GM23338 (cell line): ENCODE measurements at regions not wholly inside any gene's neighbourhood (a gene's known extent, or its start where the extent isn't known, plus 50 kb on each side); places are given as distances from the start of the nearest gene placed in this dataset.

Experiments used
- ATAC-seq: fragments of 200-7000 bp; cut with Tn5 transposase; 3 replicates; pipeline ENCODE4 v1.9.1; 2020
- DNase-seq: peaks from one replicate; pipeline ENCODE4 v3.0.0-alpha.2; 2015; ENCODE audit warnings: low spot score
- H2AFZ ChIP-seq: fragments of 200-600 bp; sonication (generic); 2 replicates; pipeline ENCODE4 v1.8.0; 2016; ENCODE audit warnings: antibody characterized with exemption, mild to moderate bottlenecking, moderate library complexity
- H3F3A ChIP-seq: fragments of 200-600 bp; sonication (generic); replicated peaks from 2 replicates; pipeline ENCODE4 v1.8.0; 2017; ENCODE audit warnings: antibody characterized with exemption, mixed run types, low read depth
- H3K27ac ChIP-seq: fragments of 200-600 bp; sonication (generic); 2 replicates; pipeline ENCODE4 v1.6.1; 2016; ENCODE audit warnings: low read depth
- H3K27me3 ChIP-seq: fragments of 200-600 bp; sonication (generic); 2 replicates; pipeline ENCODE4 v1.8.0; 2016; ENCODE audit warnings: mild to moderate bottlenecking, mixed run types, moderate library complexity; ENCODE audit not compliant: insufficient read depth
- H3K36me3 ChIP-seq: fragments of 200-600 bp; sonication (generic); 2 replicates; pipeline ENCODE4 v1.8.0; 2016; ENCODE audit warnings: mild to moderate bottlenecking; ENCODE audit not compliant: insufficient read depth
- H3K4me1 ChIP-seq: fragments of 200-600 bp; sonication (generic); 2 replicates; pipeline ENCODE4 v1.8.0; 2016; ENCODE audit warnings: mild to moderate bottlenecking, moderate library complexity; ENCODE audit not compliant: insufficient read depth
- H3K4me2 ChIP-seq: fragments of 200-600 bp; sonication (generic); 2 replicates; pipeline ENCODE4 v1.7.1; 2017; ENCODE audit warnings: mixed run types
- H3K4me3 ChIP-seq: fragments of 200-600 bp; sonication (generic); 2 replicates; pipeline ENCODE4 v1.6.1; 2016; ENCODE audit warnings: mixed run types
- H3K79me2 ChIP-seq: fragments of 200-600 bp; sonication (generic); replicated peaks from 2 replicates; pipeline ENCODE4 v1.8.0; 2017; ENCODE audit warnings: mild to moderate bottlenecking; ENCODE audit not compliant: insufficient read depth
- H3K9me2 ChIP-seq: fragments of 200-600 bp; sonication (generic); 2 replicates; pipeline ENCODE4 v1.8.0; 2017; ENCODE audit not compliant: insufficient read depth
- H4K20me1 ChIP-seq: fragments of 200-600 bp; sonication (generic); replicated peaks from 2 replicates; pipeline ENCODE4 v1.8.0; 2017; ENCODE audit warnings: mild to moderate bottlenecking; ENCODE audit not compliant: insufficient read depth
- H3K27ac Mint-ChIP-seq: 2 replicates; pipeline ENCODE4 v1.8.0; 2020; ENCODE audit warnings: inconsistent platforms, mild to moderate bottlenecking, moderate library complexity, mixed read lengths
- H3K27me3 Mint-ChIP-seq: 3 replicates; pipeline ENCODE4 v1.8.0; 2022; ENCODE audit warnings: low read depth, mild to moderate bottlenecking, moderate library complexity, mixed read lengths, inconsistent platforms; ENCODE audit not compliant: insufficient read depth, poor library complexity
- H3K36me3 Mint-ChIP-seq: 3 replicates; pipeline ENCODE4 v1.8.0; 2021; ENCODE audit warnings: low read depth, mild to moderate bottlenecking, inconsistent platforms, moderate library complexity, mixed read lengths
- H3K4me1 Mint-ChIP-seq: 3 replicates; pipeline ENCODE4 v1.8.0; 2020; ENCODE audit warnings: mild to moderate bottlenecking, inconsistent platforms, mixed read lengths
- H3K4me3 Mint-ChIP-seq: 3 replicates; pipeline ENCODE4 v1.8.0; 2021; ENCODE audit warnings: moderate library complexity, mild to moderate bottlenecking, inconsistent platforms, mixed read lengths
- H3K9me3 Mint-ChIP-seq: 3 replicates; pipeline ENCODE4 v1.8.0; 2020; ENCODE audit warnings: moderate library complexity, mild to moderate bottlenecking, inconsistent platforms, mixed read lengths
- CREB1 ChIP-seq: fragments of 250-450 bp; sonication (Bioruptor Pico); IDR thresholded peaks from 2 replicates; pipeline ENCODE4 v1.5.0; 2020; ENCODE audit warnings: low read depth, mild to moderate bottlenecking, moderate library complexity
- CTCF ChIP-seq, 2 experiments: fragments of 200-600 bp in 1 of 2; sonication (generic) in 1 of 2; conservative IDR thresholded peaks; 2 replicates each; pipeline versions ENCODE4 v1.5.1 to v1.6.1; 2016 to 2017; ENCODE audit warnings: antibody characterized with exemption in 2 of 2, low read depth in 2 of 2, mild to moderate bottlenecking in 2 of 2, moderate library complexity in 1 of 2
- ETS1 ChIP-seq: IDR thresholded peaks from 2 replicates; pipeline ENCODE4 v1.6.1; 2016; ENCODE audit warnings: antibody characterized with exemption
- EZH2 ChIP-seq: fragments of 200-600 bp; sonication (generic); IDR thresholded peaks from one replicate; pipeline ENCODE4 v1.8.0; 2017; ENCODE audit warnings: antibody characterized with exemption, mild to moderate bottlenecking, low read depth; ENCODE audit not compliant: unreplicated experiment
- EZH2phosphoT487 ChIP-seq: fragments of 200-600 bp; sonication (generic); IDR thresholded peaks from one replicate; pipeline ENCODE4 v1.8.1; 2018; ENCODE audit warnings: antibody characterized with exemption; ENCODE audit not compliant: unreplicated experiment
- JUNB ChIP-seq: IDR thresholded peaks from one replicate; pipeline ENCODE4 v1.6.1; 2016; ENCODE audit warnings: antibody characterized with exemption; ENCODE audit not compliant: unreplicated experiment
- NANOG ChIP-seq: IDR thresholded peaks from 2 replicates; pipeline ENCODE4 v1.6.1; 2016; ENCODE audit warnings: antibody characterized with exemption, borderline replicate concordance
- POLR2AphosphoS5 ChIP-seq: IDR thresholded peaks from 2 replicates; pipeline ENCODE4 v1.6.1; 2016; ENCODE audit warnings: antibody characterized with exemption, low read depth
- REST ChIP-seq: IDR thresholded peaks from one replicate; pipeline ENCODE4 v1.6.1; 2018; ENCODE audit warnings: antibody characterized with exemption; ENCODE audit not compliant: unreplicated experiment
- STAT1 ChIP-seq: IDR thresholded peaks from one replicate; pipeline ENCODE4 v1.6.1; 2016; ENCODE audit warnings: antibody characterized with exemption; ENCODE audit not compliant: unreplicated experiment
- ZNF114 ChIP-seq: fragments of 250-450 bp; sonication (Bioruptor Pico); IDR thresholded peaks from 2 replicates; pipeline ENCODE4 v1.5.0; 2020; ENCODE audit warnings: mild to moderate bottlenecking, moderate library complexity
- ZNF331 ChIP-seq: fragments of 250-450 bp; sonication (Bioruptor Pico); IDR thresholded peaks from 2 replicates; pipeline ENCODE4 v1.5.0; 2020; ENCODE audit warnings: low read depth, mild to moderate bottlenecking, moderate library complexity
- ZNF462 ChIP-seq: fragments of 250-450 bp; sonication (Bioruptor Pico); IDR thresholded peaks from 2 replicates; pipeline ENCODE4 v1.5.0; 2020; ENCODE audit warnings: mild to moderate bottlenecking, moderate library complexity

- Histone ChIP-seq H4K20me1 (no peaks in the 10 kb centered on the region), H3K9me2 (no peaks in the 10 kb centered on the region), H3K4me1 (no peaks in the 10 kb centered on the region), H3K36me3 (peaks cover 9% of the 10 kb centered on the region; the same call in 1 of the 2 replicates), H3K27ac (no peak overlapping the region), H2AFZ (no peak overlapping the region), H3K4me2 (no peak overlapping the region), H3F3A (no peaks in the 10 kb centered on the region), H3K79me2 (no peaks in the 10 kb centered on the region), H3K27me3 (no peaks in the 10 kb centered on the region), H3K4me3 (no peak overlapping the region)
- no peak overlapping the region for H3K27ac Mint-ChIP-seq
- H3K27me3 Mint-ChIP-seq = peaks cover 4% of the 10 kb centered on the region
- no peak for DNase-seq
- H3K36me3 Mint-ChIP-seq = peaks cover 8% of the 10 kb centered on the region
- H3K4me1 Mint-ChIP-seq = no peaks in the 10 kb centered on the region
- ATAC-seq = no peak
- TF ChIP-seq CREB1 (CRISPR knock-in tag) = no peak
- no peak for TF ChIP-seq REST
- TF ChIP-seq POLR2AphosphoS5 = no peak
- no peak for TF ChIP-seq ZNF462 (CRISPR knock-in tag)
- TF ChIP-seq ETS1 = no peak
- TF ChIP-seq EZH2 = no peak
- TF ChIP-seq STAT1 = no peak
- no peak for TF ChIP-seq NANOG
- no peak for TF ChIP-seq CTCF (conservative IDR thresholded peaks at IDR 0.05; ENCODE audit: low read depth in 2 of 2)
- TF ChIP-seq EZH2phosphoT487 = no peak
- TF ChIP-seq JUNB = no peak
- no peak for TF ChIP-seq ZNF114 (CRISPR knock-in tag)
- TF ChIP-seq ZNF331 (CRISPR knock-in tag) = no peak
- peaks cover 90% of the 10 kb centered on the region for H3K9me3 Mint-ChIP-seq
- H3K4me3 Mint-ChIP-seq = no peak overlapping the region
Observed at GRCh38 chr3:5891711-5892110, 704.2 kb downstream of the EDEM1 start.
